ENCODE measurements at regions not wholly inside any gene's neighbourhood (a gene's known extent, or its start where the extent isn't known, plus 50 kb on each side); places are given as distances from the start of the nearest gene placed in this dataset.

DNA sequence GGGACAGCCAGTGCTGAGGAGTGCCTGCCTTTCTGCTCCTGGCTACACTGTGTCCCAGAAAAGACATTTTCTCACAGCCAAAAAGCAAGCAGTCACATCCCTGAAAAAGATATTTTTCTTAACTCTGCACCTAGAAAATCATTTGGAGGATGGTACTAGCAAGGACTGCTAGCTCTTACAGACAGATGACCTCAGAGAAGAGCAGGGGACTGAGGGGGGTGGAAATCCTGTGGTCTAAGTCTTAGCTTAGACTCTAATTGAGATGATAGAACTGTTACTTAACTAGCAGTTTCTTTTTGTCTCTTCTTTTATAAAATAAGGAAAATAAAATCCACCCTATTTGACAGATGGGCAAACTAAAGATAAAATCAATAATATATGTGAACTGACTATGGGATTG, 152.8 kb downstream of the TMEM200A start:
- no peaks in the 10 kb centered on the region for H3K9me3 ChIP-seq (ENCODE audit: control insufficient read depth, insufficient read depth, low read depth, low read length)
- H3K4me1 ChIP-seq (ENCODE audit: control insufficient read depth, insufficient read depth, low read length): no peaks in the 10 kb centered on the region
- no peak overlapping the region for H3K4me3 ChIP-seq (ENCODE audit: low read depth, low read length)
- no peaks in the 10 kb centered on the region for H3K27me3 ChIP-seq (ENCODE audit: control insufficient read depth, insufficient read depth, low read length)
- no peak overlapping the region for H3K27ac ChIP-seq (ENCODE audit: low read depth, low read length)
- no peak overlapping the region for H3K9ac ChIP-seq (ENCODE audit: low read length)
- H3K36me3 ChIP-seq (ENCODE audit: control insufficient read depth, insufficient read depth, low read length): no peaks in the 10 kb centered on the region

DNA sequence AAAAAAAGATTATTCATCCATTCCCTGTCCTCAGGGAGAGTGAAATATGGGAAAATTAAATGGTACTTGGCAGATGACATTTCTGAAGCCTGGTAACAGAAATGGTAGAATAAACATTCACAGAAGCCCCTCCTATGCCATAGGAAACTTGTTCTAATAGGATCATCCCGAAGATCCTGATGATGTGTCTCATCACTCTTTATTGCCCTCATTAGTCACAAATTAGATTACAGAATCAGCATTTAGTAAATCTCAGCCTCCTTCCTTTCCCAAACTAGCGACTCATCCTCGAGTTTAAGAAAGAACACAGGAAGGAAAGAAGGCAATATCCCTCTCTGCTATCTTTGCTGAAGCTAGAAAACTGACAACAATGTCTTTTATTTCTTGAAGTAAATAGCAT, 154.4 kb downstream of the TMEM200A start:
- H3K9ac ChIP-seq (ENCODE audit: low read length): no peak overlapping the region
- no peaks in the 10 kb centered on the region for H3K4me1 ChIP-seq (ENCODE audit: control insufficient read depth, insufficient read depth, low read length)
- H3K9me3 ChIP-seq (ENCODE audit: control insufficient read depth, insufficient read depth, low read depth, low read length): no peaks in the 10 kb centered on the region
- H3K27me3 ChIP-seq (ENCODE audit: control insufficient read depth, insufficient read depth, low read length): no peaks in the 10 kb centered on the region
- H3K27ac ChIP-seq (ENCODE audit: low read depth, low read length): no peak overlapping the region
- H3K4me3 ChIP-seq (ENCODE audit: low read depth, low read length): no peak overlapping the region
- no peaks in the 10 kb centered on the region for H3K36me3 ChIP-seq (ENCODE audit: control insufficient read depth, insufficient read depth, low read length)

DNA sequence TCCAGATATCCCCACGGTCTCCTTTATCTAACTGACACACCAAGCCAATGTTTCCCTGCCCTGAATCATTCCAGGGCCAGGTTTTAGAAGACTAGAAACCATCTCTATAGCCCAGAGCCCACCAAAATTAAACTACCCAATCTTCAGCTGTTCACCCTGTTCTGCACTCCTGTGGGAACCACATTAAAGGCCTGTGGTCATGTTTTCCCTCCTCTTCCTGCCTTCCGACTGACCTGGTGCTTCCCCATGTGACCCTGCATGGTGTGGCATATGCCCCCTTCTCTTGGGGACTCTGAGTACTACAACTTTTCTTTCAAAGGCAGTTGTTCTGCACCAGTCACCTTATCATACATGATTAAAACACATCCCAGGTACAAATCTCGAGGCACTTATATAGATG, 155.0 kb downstream of the TMEM200A start:
- Histone ChIP-seq H3K9me3 (ENCODE audit: control insufficient read depth, insufficient read depth, low read depth, low read length) (no peaks in the 10 kb centered on the region), H3K9ac (ENCODE audit: low read length) (no peak overlapping the region), H3K27me3 (ENCODE audit: control insufficient read depth, insufficient read depth, low read length) (no peaks in the 10 kb centered on the region), H3K27ac (ENCODE audit: low read depth, low read length) (no peak overlapping the region), H3K4me3 (ENCODE audit: low read depth, low read length) (no peak overlapping the region), H3K36me3 (ENCODE audit: control insufficient read depth, insufficient read depth, low read length) (no peaks in the 10 kb centered on the region), H3K4me1 (ENCODE audit: control insufficient read depth, insufficient read depth, low read length) (no peaks in the 10 kb centered on the region)

DNA sequence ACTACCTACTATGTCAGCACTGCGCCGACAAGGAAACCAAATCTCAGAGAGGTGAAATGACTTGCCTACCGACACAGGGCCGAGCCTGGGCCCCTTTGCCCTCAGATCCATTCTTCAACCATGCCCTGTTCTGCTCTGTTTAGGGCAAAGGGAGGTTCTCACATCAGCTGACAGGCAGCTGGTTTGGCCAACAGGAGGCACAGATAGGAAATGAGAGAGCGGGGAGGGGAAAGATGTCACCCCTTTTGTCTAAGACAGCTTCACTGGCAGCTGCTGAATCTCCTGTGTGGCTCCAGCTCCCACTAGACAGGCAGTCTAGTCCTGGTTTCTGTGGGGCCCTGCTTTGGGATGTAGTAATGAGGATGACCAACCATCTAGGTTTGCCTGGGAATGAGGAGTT, 158.7 kb downstream of the TMEM200A start:
- H3K4me3 ChIP-seq (ENCODE audit: low read depth, low read length): no peak overlapping the region
- H3K27ac ChIP-seq (ENCODE audit: low read depth, low read length): no peak overlapping the region
- H3K36me3 ChIP-seq (ENCODE audit: control insufficient read depth, insufficient read depth, low read length): no peaks in the 10 kb centered on the region
- no peak overlapping the region for H3K9ac ChIP-seq (ENCODE audit: low read length)
- no peaks in the 10 kb centered on the region for H3K27me3 ChIP-seq (ENCODE audit: control insufficient read depth, insufficient read depth, low read length)
- no peaks in the 10 kb centered on the region for H3K4me1 ChIP-seq (ENCODE audit: control insufficient read depth, insufficient read depth, low read length)
- no peaks in the 10 kb centered on the region for H3K9me3 ChIP-seq (ENCODE audit: control insufficient read depth, insufficient read depth, low read depth, low read length)

DNA sequence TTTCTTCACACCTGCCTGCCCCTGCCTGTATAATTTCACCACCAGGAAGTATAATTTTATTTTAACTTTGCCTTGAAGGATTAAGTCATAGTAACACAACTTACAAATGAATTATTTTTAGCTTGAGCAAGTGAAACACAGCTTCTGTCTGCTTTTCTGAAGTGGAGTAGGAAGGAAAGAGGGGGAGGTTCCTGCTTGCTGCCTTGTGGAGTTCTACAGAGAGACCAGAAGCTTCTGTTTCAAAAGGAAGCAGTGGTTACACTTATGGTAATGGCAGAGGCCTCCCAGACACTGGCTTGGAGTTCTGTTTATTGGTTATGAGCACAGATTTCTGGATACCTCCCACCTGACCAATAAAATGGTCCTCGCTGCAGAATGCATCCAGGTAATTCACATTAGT, 159.6 kb downstream of the TMEM200A start:
- H3K4me3 ChIP-seq (ENCODE audit: low read depth, low read length): no peak overlapping the region
- no peak overlapping the region for H3K27ac ChIP-seq (ENCODE audit: low read depth, low read length)
- peaks cover 4% of the 10 kb centered on the region; the same call in 1 of the 2 replicates for H3K4me1 ChIP-seq (ENCODE audit: control insufficient read depth, insufficient read depth, low read length)
- no peaks in the 10 kb centered on the region for H3K9me3 ChIP-seq (ENCODE audit: control insufficient read depth, insufficient read depth, low read depth, low read length)
- no peaks in the 10 kb centered on the region for H3K27me3 ChIP-seq (ENCODE audit: control insufficient read depth, insufficient read depth, low read length)
- no peaks in the 10 kb centered on the region for H3K36me3 ChIP-seq (ENCODE audit: control insufficient read depth, insufficient read depth, low read length)
- no peak overlapping the region for H3K9ac ChIP-seq (ENCODE audit: low read length)

DNA sequence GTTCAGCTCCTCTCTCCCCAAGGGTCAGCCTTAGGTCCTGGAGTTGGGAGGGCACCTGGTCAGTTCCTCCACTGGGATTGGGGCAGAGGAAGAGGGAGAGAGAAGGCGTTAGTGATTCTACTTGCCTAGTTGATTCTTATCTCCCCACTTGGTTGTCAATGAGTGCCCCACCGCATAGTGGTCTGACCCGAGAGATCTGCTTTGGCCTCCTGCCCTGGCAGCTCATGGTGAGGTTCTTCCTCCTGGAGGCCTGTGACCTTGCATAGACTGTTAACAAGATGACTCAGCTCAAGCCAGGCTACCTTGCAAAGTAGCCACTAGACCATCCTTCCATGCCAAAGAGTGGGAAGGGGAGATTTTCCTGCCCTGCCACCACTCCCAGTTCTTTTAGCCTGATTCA, 160.6 kb downstream of the TMEM200A start:
- H3K9ac ChIP-seq (ENCODE audit: low read length): no peak overlapping the region
- no peaks in the 10 kb centered on the region for H3K27me3 ChIP-seq (ENCODE audit: control insufficient read depth, insufficient read depth, low read length)
- no peak overlapping the region for H3K4me3 ChIP-seq (ENCODE audit: low read depth, low read length)
- H3K9me3 ChIP-seq (ENCODE audit: control insufficient read depth, insufficient read depth, low read depth, low read length): no peaks in the 10 kb centered on the region
- H3K27ac ChIP-seq (ENCODE audit: low read depth, low read length): no peak overlapping the region
- H3K36me3 ChIP-seq (ENCODE audit: control insufficient read depth, insufficient read depth, low read length): no peaks in the 10 kb centered on the region
- H3K4me1 ChIP-seq (ENCODE audit: control insufficient read depth, insufficient read depth, low read length): peaks cover 4% of the 10 kb centered on the region; the same call in 1 of the 2 replicates

DNA sequence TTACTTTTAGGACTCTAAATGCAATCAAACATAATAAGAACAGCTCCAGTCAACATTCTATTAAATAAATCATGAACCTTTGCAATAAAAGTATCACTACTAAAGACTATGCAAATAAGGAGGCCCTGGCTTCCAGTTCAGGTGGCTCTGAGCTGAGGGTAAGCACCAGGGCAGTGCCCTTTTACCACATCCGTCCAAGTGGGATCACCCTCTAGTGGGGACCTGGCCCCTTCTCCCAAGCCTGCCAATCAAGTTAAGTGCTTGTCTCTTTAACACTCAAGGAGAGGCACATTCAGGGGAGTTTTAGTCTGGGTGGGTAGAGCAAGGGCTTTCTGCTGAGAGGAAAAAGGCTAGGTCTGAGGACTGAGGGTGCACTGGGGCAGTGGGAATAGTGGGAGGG, 161.4 kb downstream of the TMEM200A start:
- Histone ChIP-seq H3K4me3 (ENCODE audit: low read depth, low read length) (no peak overlapping the region), H3K4me1 (ENCODE audit: control insufficient read depth, insufficient read depth, low read length) (peaks cover 4% of the 10 kb centered on the region; the same call in 1 of the 2 replicates), H3K9ac (ENCODE audit: low read length) (no peak overlapping the region), H3K27ac (ENCODE audit: low read depth, low read length) (no peak overlapping the region), H3K9me3 (ENCODE audit: control insufficient read depth, insufficient read depth, low read depth, low read length) (no peaks in the 10 kb centered on the region), H3K27me3 (ENCODE audit: control insufficient read depth, insufficient read depth, low read length) (no peaks in the 10 kb centered on the region), H3K36me3 (ENCODE audit: control insufficient read depth, insufficient read depth, low read length) (no peaks in the 10 kb centered on the region)

DNA sequence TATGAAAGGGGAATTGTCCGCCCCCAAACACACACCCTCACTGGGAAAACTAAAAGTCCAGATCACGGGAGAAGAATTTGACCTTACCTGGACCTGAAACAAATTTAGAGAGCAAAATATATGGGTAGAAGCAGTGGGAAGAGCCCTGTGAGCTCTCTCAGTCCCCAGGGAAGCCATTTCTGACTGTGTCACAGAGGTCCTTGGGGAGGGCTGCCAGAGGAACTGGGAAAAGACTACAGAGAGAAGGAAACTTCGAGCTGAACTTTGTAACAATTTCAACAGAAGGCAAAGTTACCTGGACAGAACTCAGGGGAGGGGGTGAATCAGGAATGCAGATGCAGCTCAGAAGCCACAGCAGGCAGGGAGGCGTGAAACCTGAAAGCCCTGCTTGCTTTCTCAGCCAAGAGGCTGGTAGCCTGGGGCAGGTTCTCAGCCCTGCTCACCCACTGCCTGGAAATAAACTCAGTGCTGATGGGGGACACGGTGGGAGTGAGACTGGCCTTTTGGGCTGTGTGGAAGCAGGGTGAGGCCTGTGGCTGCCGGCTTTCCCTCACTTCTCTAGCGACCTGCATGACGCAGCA, 163.8 kb downstream of the TMEM200A start:
- H3K9ac ChIP-seq (ENCODE audit: low read length): peak overlapping the region; percentile 12
- H3K27me3 ChIP-seq (ENCODE audit: control insufficient read depth, insufficient read depth, low read length): no peaks in the 10 kb centered on the region
- peaks cover 4% of the 10 kb centered on the region; the same call in 1 of the 2 replicates for H3K4me1 ChIP-seq (ENCODE audit: control insufficient read depth, insufficient read depth, low read length)
- H3K9me3 ChIP-seq (ENCODE audit: control insufficient read depth, insufficient read depth, low read depth, low read length): no peaks in the 10 kb centered on the region
- no peaks in the 10 kb centered on the region for H3K36me3 ChIP-seq (ENCODE audit: control insufficient read depth, insufficient read depth, low read length)
- H3K27ac ChIP-seq (ENCODE audit: low read depth, low read length): no peak overlapping the region
- no peak overlapping the region for H3K4me3 ChIP-seq (ENCODE audit: low read depth, low read length)

DNA sequence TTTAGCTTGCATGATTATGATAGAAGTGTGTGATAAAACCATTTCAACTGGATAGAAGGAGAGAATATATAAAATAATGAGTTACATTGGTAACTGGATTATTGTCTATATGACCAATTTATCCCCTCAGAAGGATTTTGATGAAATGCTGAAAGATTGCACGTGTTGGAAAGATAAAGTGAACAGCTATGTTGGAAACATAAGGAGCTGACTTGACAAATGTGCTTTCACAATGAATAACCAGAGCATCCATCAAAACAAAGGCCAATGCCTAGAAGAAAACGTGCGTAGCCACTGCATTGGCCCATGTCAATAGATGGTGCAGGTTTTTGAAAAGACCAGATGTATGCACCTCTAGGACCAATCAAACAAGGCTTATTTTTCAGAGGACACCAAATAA, 168.8 kb downstream of the TMEM200A start:
- Histone ChIP-seq H3K27me3 (ENCODE audit: control insufficient read depth, insufficient read depth, low read length) (no peaks in the 10 kb centered on the region), H3K36me3 (ENCODE audit: control insufficient read depth, insufficient read depth, low read length) (no peaks in the 10 kb centered on the region), H3K9ac (ENCODE audit: low read length) (no peak overlapping the region), H3K9me3 (ENCODE audit: control insufficient read depth, insufficient read depth, low read depth, low read length) (peaks cover 8% of the 10 kb centered on the region), H3K4me3 (ENCODE audit: low read depth, low read length) (no peak overlapping the region), H3K27ac (ENCODE audit: low read depth, low read length) (no peak overlapping the region), H3K4me1 (ENCODE audit: control insufficient read depth, insufficient read depth, low read length) (peaks cover 4% of the 10 kb centered on the region; the same call in 1 of the 2 replicates)

DNA sequence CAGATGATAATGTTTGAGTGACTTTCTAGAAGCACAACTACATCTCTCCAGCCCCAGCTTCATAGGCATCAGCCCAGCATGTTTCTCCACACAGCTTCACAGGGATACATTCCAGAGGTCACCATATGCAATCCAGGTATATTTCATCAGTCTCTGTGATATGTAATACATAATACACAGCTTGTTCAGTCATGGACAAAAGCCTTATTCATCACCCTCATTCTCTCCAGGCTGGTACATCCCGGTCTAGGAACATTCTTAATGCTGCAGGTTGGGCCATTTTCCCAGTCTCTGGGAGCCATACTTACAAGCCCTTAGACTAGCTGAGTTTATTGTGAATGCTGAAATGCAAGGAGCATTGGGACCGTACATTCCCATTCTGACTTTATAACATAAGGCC, 169.4 kb downstream of the TMEM200A start:
- no peak overlapping the region for H3K27ac ChIP-seq (ENCODE audit: low read depth, low read length)
- no peaks in the 10 kb centered on the region for H3K27me3 ChIP-seq (ENCODE audit: control insufficient read depth, insufficient read depth, low read length)
- H3K36me3 ChIP-seq (ENCODE audit: control insufficient read depth, insufficient read depth, low read length): no peaks in the 10 kb centered on the region
- peaks cover 8% of the 10 kb centered on the region for H3K9me3 ChIP-seq (ENCODE audit: control insufficient read depth, insufficient read depth, low read depth, low read length)
- no peak overlapping the region for H3K9ac ChIP-seq (ENCODE audit: low read length)
- H3K4me3 ChIP-seq (ENCODE audit: low read depth, low read length): no peak overlapping the region
- no peaks in the 10 kb centered on the region for H3K4me1 ChIP-seq (ENCODE audit: control insufficient read depth, insufficient read depth, low read length)

DNA sequence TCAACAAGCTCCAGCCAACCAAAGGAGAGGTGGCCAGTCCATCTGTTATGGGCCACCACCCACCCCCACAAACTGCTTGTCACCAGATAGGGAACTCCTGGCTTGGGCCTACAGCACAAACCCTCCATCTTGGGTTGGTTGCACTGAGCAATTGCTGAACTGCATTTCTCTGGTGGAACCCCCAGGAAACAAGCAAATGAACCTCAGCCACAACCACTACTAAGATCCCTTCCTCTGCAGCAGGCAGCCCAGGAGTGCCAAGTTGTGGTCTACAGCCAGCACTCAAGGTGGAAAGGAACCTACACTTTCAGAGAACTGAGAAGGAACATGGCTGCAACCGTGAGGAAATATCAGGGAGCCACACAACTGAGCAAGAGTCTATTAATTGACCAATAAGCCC, 171.6 kb downstream of the TMEM200A start:
- Histone ChIP-seq H3K27ac (ENCODE audit: low read depth, low read length) (no peak overlapping the region), H3K4me3 (ENCODE audit: low read depth, low read length) (no peak overlapping the region), H3K9me3 (ENCODE audit: control insufficient read depth, insufficient read depth, low read depth, low read length) (peaks cover 8% of the 10 kb centered on the region), H3K9ac (ENCODE audit: low read length) (no peak overlapping the region), H3K36me3 (ENCODE audit: control insufficient read depth, insufficient read depth, low read length) (no peaks in the 10 kb centered on the region), H3K4me1 (ENCODE audit: control insufficient read depth, insufficient read depth, low read length) (no peaks in the 10 kb centered on the region), H3K27me3 (ENCODE audit: control insufficient read depth, insufficient read depth, low read length) (no peaks in the 10 kb centered on the region)

DNA sequence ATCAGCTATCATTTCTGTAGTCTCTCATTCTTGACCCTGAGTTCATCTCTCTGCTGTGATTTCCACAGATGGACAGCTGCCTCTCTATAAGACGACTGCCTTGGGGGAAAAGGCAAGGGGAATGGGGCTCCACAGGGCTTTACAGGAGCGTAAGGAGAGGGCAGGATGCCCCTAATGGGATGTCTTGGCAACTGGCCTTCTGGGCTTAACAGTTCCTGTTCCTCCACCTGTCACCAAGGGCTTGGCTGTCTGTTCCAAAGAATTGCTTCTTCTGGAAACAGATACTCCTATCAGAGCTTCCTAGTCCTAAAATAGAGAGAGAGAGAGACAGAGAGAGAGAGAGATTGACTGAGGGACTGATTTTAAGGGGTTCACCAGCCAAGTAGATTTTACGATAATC, 181.9 kb downstream of the TMEM200A start:
- no peaks in the 10 kb centered on the region for H3K27me3 ChIP-seq (ENCODE audit: control insufficient read depth, insufficient read depth, low read length)
- no peaks in the 10 kb centered on the region for H3K9me3 ChIP-seq (ENCODE audit: control insufficient read depth, insufficient read depth, low read depth, low read length)
- no peak overlapping the region for H3K9ac ChIP-seq (ENCODE audit: low read length)
- H3K4me1 ChIP-seq (ENCODE audit: control insufficient read depth, insufficient read depth, low read length): no peaks in the 10 kb centered on the region
- no peak overlapping the region for H3K27ac ChIP-seq (ENCODE audit: low read depth, low read length)
- no peak overlapping the region for H3K4me3 ChIP-seq (ENCODE audit: low read depth, low read length)
- no peaks in the 10 kb centered on the region for H3K36me3 ChIP-seq (ENCODE audit: control insufficient read depth, insufficient read depth, low read length)

Data from HUES6 (cell line).